ENCODE measurements at regions not wholly inside any gene's neighbourhood (a gene's known extent, or its start where the extent isn't known, plus 50 kb on each side); places are given as distances from the start of the nearest gene placed in this dataset.
"Not testable (repeated sequence)": the region's sequence is repeated elsewhere in the genome, so short reads cannot be mapped to it uniquely, and the experiment has no call there.

DNA sequence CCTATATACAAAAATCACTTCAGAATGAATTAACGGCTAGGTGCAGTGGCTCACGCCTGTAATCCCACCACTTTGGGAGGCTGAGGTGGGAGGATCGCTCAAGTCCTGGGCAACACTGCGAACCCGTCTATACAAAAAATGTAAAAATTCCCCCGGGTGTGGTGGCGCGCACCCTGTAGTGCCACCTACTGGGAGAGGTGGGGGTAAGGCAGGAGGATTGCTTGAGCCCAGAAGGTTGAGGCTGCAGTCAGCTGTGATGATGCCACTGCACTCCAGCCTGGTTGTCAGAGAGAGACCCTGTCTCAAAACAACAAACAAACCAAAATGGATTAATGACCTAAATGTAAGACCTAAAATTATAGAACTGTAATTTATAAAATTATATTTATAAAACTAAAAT, 236.2 kb downstream of the SPATA31A6 start:
- WGBS, 2 donors, result 43 to 50% methylated on average over 2 of the region's 8 CpGs
- H3K9me3 ChIP-seq; H3K27me3 ChIP-seq; H3K27ac ChIP-seq; H3K4me1 ChIP-seq; intact Hi-C loops (cut with DNase I); DNase-seq; H3K4me3 ChIP-seq (replicated peaks in 1 of 3); H3K36me3 ChIP-seq: not testable (repeated sequence)

- DNase-seq; H3K4me3 ChIP-seq (replicated peaks in 1 of 3); H3K9me3 ChIP-seq; intact Hi-C loops (cut with DNase I); H3K36me3 ChIP-seq; H3K27me3 ChIP-seq; H3K27ac ChIP-seq; H3K4me1 ChIP-seq: not testable (repeated sequence)
- 75 to 77% methylated on average over 2 of the region's 2 CpGs for WGBS, 2 donors
These were observed 236.9 kb downstream of the SPATA31A6 start for GRCh38 chr9:42420324-42420723.

DNA sequence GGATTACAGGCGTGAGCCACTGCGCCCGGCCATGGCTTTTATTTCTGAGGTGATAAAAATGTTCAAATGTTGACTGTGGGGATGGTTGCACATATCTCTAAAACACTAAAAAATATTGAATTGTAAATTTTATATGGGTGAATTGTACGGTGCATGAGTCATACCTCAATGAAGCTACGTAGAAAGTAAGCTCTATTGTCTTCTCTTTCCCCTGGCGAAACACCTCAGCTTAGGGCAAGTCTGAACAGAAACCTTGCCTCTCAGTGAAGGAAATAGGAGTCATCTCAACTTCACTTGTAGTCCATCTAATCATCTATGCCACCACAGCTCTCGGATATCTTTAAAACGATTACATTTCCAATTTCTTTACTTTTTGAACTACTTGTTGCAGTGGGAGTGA, 238.2 kb downstream of the SPATA31A6 start:
- H3K27ac ChIP-seq; H3K36me3 ChIP-seq; DNase-seq; H3K9me3 ChIP-seq; H3K4me1 ChIP-seq; H3K27me3 ChIP-seq; intact Hi-C loops (cut with DNase I); H3K4me3 ChIP-seq (replicated peaks in 1 of 3): not testable (repeated sequence)
- 93% methylated on average over 5 to 8 of the region's 8 CpGs for WGBS, 2 donors

GRCh38 chr9:42430674-42431615, 247.5 kb downstream of the SPATA31A6 start:
- H3K9me3 ChIP-seq; H3K4me3 ChIP-seq (replicated peaks in 1 of 3); H3K36me3 ChIP-seq; H3K27me3 ChIP-seq; intact Hi-C loops (cut with DNase I); H3K4me1 ChIP-seq; H3K27ac ChIP-seq; DNase-seq: not testable (repeated sequence)
- WGBS, 2 donors, result 50 to 59% methylated on average over 4 of the region's 4 CpGs

DNA sequence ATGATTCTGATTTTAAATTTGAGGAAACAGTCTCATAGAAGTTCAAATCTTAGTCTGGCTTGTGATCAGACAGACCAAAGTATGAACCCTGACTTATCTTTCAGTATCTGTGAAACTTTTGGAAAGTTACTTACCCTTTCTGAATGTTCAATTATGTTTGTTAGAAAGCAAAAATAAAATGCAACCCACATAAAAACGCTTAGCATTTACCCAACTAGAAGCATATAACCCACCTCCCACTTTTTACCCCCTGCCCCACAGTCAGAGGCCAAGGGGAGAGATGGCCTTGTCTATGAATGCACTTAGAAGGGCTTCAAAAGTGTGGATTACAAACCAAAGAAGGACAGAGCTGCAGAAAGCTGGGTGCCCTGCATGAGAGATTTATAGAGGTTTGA, 248.2 kb downstream of the SPATA31A6 start:
- WGBS, 2 donors, result 61 to 73% methylated on average over 1 of the region's 1 CpG
- DNase-seq; intact Hi-C loops (cut with DNase I); H3K4me1 ChIP-seq; H3K4me3 ChIP-seq (replicated peaks in 1 of 3); H3K27me3 ChIP-seq; H3K9me3 ChIP-seq; H3K36me3 ChIP-seq; H3K27ac ChIP-seq: not testable (repeated sequence)

DNA sequence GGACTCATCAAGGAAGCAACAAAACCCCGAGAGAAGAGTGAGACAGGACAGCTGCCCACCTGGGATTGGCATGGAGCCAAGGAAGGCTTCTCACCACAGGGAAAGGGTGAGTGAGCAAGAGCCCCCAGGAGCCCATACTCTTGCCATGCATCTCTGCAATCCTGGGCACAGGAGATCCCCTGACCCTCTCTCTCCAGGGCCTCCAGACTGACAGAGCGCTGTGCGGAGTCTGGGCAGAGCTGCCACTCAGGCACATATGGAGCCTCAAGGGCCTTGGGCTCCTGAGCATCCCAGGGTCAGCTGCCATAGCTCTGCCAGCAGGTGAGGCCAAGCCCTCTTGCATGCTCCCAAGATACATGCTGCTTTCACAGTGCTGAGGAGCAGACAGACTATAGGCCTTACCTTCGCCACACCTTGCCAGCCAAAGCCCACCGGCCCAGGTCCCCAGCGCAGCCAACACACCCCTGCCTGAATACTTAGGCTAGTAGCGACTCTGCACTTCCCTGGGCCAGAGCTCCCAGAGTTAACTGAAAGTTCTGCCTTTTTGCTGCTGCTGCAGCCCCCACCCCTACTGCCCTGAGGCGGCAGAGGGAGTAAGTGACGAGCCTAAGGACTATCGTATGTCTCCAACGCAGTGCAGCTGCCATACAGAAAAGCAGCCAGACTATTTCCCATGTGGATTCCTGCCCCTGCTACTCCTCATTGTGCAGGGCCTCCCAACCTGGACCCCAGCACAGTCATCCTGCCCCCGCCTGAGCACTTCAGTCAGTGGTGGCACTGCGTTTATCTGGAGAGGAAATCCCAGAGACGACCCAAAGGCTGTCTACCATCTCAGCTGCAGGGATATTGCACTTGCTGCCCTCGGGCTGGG, 251.6 kb downstream of the SPATA31A6 start:
- DNase-seq; H3K27me3 ChIP-seq; H3K36me3 ChIP-seq; H3K9me3 ChIP-seq; intact Hi-C loops (cut with DNase I); H3K4me1 ChIP-seq; H3K4me3 ChIP-seq (replicated peaks in 1 of 3); H3K27ac ChIP-seq: not testable (repeated sequence)
- 52 to 54% methylated on average over 5 to 10 of the region's 15 CpGs for WGBS, 2 donors

DNA sequence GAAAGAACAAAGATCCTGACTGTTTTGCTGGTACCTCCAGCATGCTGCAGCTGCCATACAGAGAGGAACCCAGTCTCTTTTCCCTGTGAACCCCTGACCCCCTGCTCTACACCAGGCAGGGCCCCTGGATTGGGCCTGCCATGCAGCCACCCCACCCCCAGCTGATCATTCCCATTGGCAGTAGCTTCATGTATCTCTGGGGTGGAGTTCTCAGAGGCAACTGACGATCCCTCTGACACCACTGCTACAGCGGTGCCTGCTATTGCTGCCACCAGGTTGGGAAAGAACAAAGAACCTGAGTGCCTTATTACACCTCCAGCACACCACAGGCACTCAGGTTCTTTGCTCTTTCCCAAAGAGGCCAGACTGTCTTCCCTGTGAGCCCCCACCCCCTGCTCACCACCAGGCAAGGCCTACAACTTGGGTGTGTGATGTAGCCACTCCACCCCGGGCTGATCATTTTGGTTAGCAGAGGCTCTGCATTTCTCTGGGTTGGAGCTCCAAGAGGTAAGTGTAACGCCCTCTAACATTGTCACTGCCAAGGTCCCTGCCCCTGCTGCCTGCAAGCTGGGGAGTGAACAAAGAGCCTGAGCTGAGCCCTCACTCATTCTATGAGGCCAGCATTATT, 252.4 kb downstream of the SPATA31A6 start:
- H3K27ac ChIP-seq; H3K36me3 ChIP-seq; H3K9me3 ChIP-seq; H3K27me3 ChIP-seq; H3K4me3 ChIP-seq (replicated peaks in 1 of 3); H3K4me1 ChIP-seq; DNase-seq; intact Hi-C loops (cut with DNase I): not testable (repeated sequence)
- 82 to 100% methylated on average over 1 to 4 of the region's 4 CpGs for WGBS, 2 donors

DNA sequence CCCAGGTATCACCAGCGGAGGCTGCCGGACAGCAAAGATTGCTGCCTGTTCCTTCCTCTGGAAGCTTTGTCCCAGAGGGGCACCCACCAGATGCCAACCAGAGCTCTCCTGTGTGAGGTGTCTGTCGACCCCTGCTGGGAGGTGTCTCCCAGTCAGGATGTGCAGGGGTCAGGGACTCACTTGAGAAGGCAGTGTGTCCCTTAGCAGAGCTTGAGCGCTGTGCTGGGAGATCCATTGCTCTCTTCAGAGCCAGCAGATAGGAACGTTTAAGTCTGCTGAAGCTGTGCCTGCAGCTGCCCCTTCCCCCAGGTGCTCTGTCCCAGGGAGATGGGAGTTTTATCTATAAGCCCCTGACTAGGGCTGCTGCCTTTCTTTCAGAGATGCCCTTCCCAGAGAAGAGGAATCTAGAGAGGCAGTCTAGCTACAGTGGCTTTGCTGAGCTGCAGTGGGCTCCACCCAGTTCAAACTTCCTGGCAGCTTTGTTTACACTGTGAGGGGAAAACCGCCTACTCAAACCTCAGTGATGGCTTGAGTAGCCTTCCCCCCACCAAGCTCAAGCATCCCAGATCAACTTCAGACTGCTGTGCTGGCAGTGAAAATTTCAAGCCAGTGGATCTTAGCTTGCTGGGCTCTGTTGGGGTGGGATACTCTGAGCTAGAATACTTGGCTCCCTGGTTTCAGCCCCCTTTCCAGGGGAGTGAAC, 253.7 kb downstream of the SPATA31A6 start:
- DNase-seq; intact Hi-C loops (cut with DNase I); H3K9me3 ChIP-seq; H3K4me1 ChIP-seq; H3K36me3 ChIP-seq; H3K4me3 ChIP-seq (replicated peaks in 1 of 3); H3K27me3 ChIP-seq; H3K27ac ChIP-seq: not testable (repeated sequence)
- 100% methylated on average over 2 of the region's 6 CpGs; no CpG with 5 or more reads in 1 of the 2 donors for WGBS, 2 donors

GRCh38 chr9:42442680-42443079, 259.2 kb downstream of the SPATA31A6 start:
- H3K27me3 ChIP-seq; H3K9me3 ChIP-seq; H3K27ac ChIP-seq; H3K4me1 ChIP-seq; H3K4me3 ChIP-seq (replicated peaks in 1 of 3); DNase-seq; H3K36me3 ChIP-seq; intact Hi-C loops (cut with DNase I): not testable (repeated sequence)

DNA sequence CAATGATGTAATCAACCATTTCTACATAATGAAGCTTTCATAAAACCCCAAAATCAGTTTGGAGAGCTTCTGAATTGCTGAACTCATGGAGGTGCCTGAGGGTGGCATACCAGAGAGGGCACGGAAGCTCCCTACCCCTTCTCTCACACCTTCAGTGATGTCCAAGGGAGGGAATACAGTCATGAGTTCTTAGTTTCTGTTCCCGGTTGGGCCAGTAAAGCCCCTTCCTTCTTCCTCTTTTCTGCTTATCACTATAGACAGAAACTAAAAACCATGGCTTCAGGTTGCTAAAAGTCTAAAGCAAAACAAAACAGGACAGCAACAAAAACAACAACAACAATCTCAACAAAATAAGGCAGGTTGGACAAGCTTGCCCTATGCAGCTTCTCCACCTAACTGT, 260.0 kb downstream of the SPATA31A6 start:
- H3K4me3 ChIP-seq (replicated peaks in 1 of 3); H3K9me3 ChIP-seq: not testable (repeated sequence)

DNA sequence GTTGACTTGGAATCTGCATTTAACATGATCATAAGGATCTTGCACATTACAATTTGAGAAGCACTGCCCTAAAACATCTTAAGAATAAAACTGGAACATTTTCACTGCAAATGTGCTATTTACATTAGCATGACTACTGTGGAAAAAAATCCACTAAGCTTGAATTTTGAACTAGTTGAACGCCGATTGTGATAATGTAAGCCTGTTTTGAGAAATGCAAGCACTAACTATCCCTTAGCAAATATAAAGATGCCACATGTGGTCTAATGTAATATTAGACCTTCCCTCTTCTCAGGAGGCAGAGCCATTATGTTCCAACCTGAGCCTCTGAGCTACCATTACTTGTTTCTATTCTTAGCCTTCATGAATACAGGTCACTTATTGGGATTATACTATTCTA, 278.0 kb downstream of the SPATA31A6 start:
- H3K27ac ChIP-seq; H3K4me1 ChIP-seq; H3K9me3 ChIP-seq; H3K27me3 ChIP-seq; DNase-seq; H3K4me3 ChIP-seq (replicated peaks in 1 of 3); H3K36me3 ChIP-seq; intact Hi-C loops (cut with DNase I): not testable (repeated sequence)
- WGBS, 2 donors, result 84 to 86% methylated on average over 2 of the region's 2 CpGs

More for the DNA sequence above, 260.0 kb downstream of the SPATA31A6 start:
- H3K27me3 ChIP-seq; H3K36me3 ChIP-seq; H3K27ac ChIP-seq; DNase-seq; H3K4me1 ChIP-seq; intact Hi-C loops (cut with DNase I): not testable (repeated sequence)
- 41 to 42% methylated on average over 2 of the region's 2 CpGs for WGBS, 2 donors

- DNase-seq; H3K9me3 ChIP-seq; H3K4me1 ChIP-seq; H3K27me3 ChIP-seq; intact Hi-C loops (cut with DNase I); H3K36me3 ChIP-seq; H3K4me3 ChIP-seq (replicated peaks in 1 of 3); H3K27ac ChIP-seq: not testable (repeated sequence)
- 50 to 51% methylated on average over 1 of the region's 1 CpG for WGBS, 2 donors
These were observed 278.4 kb downstream of the SPATA31A6 start for GRCh38 chr9:42461863-42462262.
